SK-N-SH (cell line): ENCODE measurements at regions not wholly inside any gene's neighbourhood (a gene's known extent, or its start where the extent isn't known, plus 50 kb on each side); places are given as distances from the start of the nearest gene placed in this dataset.

Experiments
- CTCF ChIA-PET: fragments of 300-600, 350-600 bp; formaldehyde crosslinking; extraction: SDS; loops from one replicate; lab custom pipeline; 2021; lab: Yijun Ruan, JAX
- POLR2A ChIA-PET: fragments of 350-600 bp; sonication (Branson Sonifier 250); formaldehyde crosslinking; extraction: SDS; loops from one replicate; lab custom pipeline; 2020; ENCODE audit warnings: antibody characterized with exemption, inconsistent platforms; lab: Yijun Ruan, JAX
- DNase-seq: peaks from one replicate; pipeline ENCODE4 v3.0.0; 2012
- H2AFZ ChIP-seq: fragments of 200-600 bp; sonication (generic); 2 replicates; pipeline ENCODE4 v1.8.1; 2016; ENCODE audit warnings: antibody characterized with exemption, mild to moderate bottlenecking, low read depth
- H3F3A ChIP-seq: fragments of 200-600 bp; sonication (generic); replicated peaks from 2 replicates; pipeline ENCODE3; 2016; ENCODE audit warnings: antibody characterized with exemption, mild to moderate bottlenecking; ENCODE audit not compliant: insufficient read depth
- H3K27ac ChIP-seq, 2 experiments: fragments of 200-500 bp in 1 of 2; fragments of 200-600 bp in 1 of 2; sonication (Bioruptor generic) in 1 of 2; sonication (generic), shearing (Covaris generic) in 1 of 2; 2 replicates each; pipeline versions ENCODE4 v1.5.1 to v1.6.1; 2014 to 2016; ENCODE audit warnings: low read depth in 2 of 2, inconsistent platforms in 1 of 2, low read length in 1 of 2, mild to moderate bottlenecking in 1 of 2, mixed read lengths in 1 of 2
- H3K27me3 ChIP-seq: fragments of 200-600 bp; sonication (generic), shearing (Covaris generic); 2 replicates; pipeline ENCODE4 v1.6.1; 2016; ENCODE audit warnings: mixed run types; ENCODE audit not compliant: insufficient read depth
- H3K36me3 ChIP-seq, 2 experiments: fragments of 200-500 bp in 1 of 2; fragments of 200-600 bp in 1 of 2; sonication (Bioruptor generic) in 1 of 2; sonication (generic) in 1 of 2; replicated peaks in 1 of 2; 2 replicates each; pipeline versions ENCODE3 to v1.5.1; 2014 to 2016; ENCODE audit warnings: low read length in 1 of 2, mild to moderate bottlenecking in 1 of 2; ENCODE audit not compliant: insufficient read depth in 2 of 2, control insufficient read depth in 1 of 2
- H3K4me1 ChIP-seq, 2 experiments: fragments of 200-500 bp in 1 of 2; fragments of 200-600 bp in 1 of 2; sonication (Bioruptor generic) in 1 of 2; sonication (generic), shearing (Covaris generic) in 1 of 2; 2 replicates each; pipeline versions ENCODE4 v1.5.1 to v1.6.1; 2014 to 2016; ENCODE audit warnings: low read depth in 1 of 2, low read length in 1 of 2, mixed run types in 1 of 2; ENCODE audit not compliant: insufficient read depth in 2 of 2, control insufficient read depth in 1 of 2
- H3K4me2 ChIP-seq: fragments of 200-600 bp; sonication (generic), shearing (Covaris generic); 2 replicates; pipeline ENCODE4 v1.6.1; 2017; ENCODE audit warnings: mixed run types
- H3K4me3 ChIP-seq, 2 experiments: fragments of 200-500 bp in 1 of 2; fragments of 200-600 bp in 1 of 2; sonication (Bioruptor generic) in 1 of 2; sonication (generic), shearing (Covaris generic) in 1 of 2; 2 replicates each; pipeline versions ENCODE4 v1.5.1 to v1.8.1; 2014 to 2016; ENCODE audit warnings: low read depth in 2 of 2, inconsistent platforms in 1 of 2, low read length in 1 of 2, mild to moderate bottlenecking in 1 of 2, mixed read lengths in 1 of 2, moderate library complexity in 1 of 2
- H3K79me2 ChIP-seq: fragments of 200-600 bp; sonication (generic); 2 replicates; pipeline ENCODE4 v1.8.1; 2017; ENCODE audit warnings: mild to moderate bottlenecking; ENCODE audit not compliant: insufficient read depth
- H3K9ac ChIP-seq: fragments of 200-600 bp; sonication (generic); 2 replicates; pipeline ENCODE4 v1.6.1; 2017; ENCODE audit warnings: mixed run types
- H3K9me2 ChIP-seq: fragments of 200-600 bp; sonication (generic); 2 replicates; pipeline ENCODE4 v1.6.1; 2017; ENCODE audit warnings: mixed run types
- H3K9me3 ChIP-seq: fragments of 200-600 bp; sonication (generic); 2 replicates; pipeline ENCODE4 v1.6.1; 2017; ENCODE audit warnings: mixed run types, mild to moderate bottlenecking, moderate library complexity
- H4K20me1 ChIP-seq: fragments of 200-600 bp; sonication (generic); 2 replicates; pipeline ENCODE4 v1.6.1; 2017; ENCODE audit warnings: mild to moderate bottlenecking, mixed run types; ENCODE audit not compliant: insufficient read depth
- CTCF ChIP-seq: fragments of 200-600 bp; sonication (generic); IDR thresholded peaks from 2 replicates; pipeline ENCODE4 v1.6.1; 2017; ENCODE audit warnings: antibody characterized with exemption, mild to moderate bottlenecking, moderate library complexity
- EP300 ChIP-seq, 2 experiments: IDR thresholded peaks; 2 replicates each; pipeline versions ENCODE4 v1.4.0 to v1.6.1; 2012; ENCODE audit warnings: borderline replicate concordance in 1 of 2, low read depth in 1 of 2, low read length in 1 of 2
- EZH2phosphoT487 ChIP-seq: fragments of 200-600 bp; sonication (generic); IDR thresholded peaks from 2 replicates; pipeline ENCODE4 v1.6.1; 2017; ENCODE audit warnings: low read depth, mixed run types, mild to moderate bottlenecking, antibody characterized with exemption, moderate library complexity, borderline replicate concordance
- GABPA ChIP-seq: IDR thresholded peaks from 2 replicates; pipeline ENCODE4 v1.4.0; 2012; ENCODE audit warnings: low read depth, mild to moderate bottlenecking
- MEF2A ChIP-seq: IDR thresholded peaks from 2 replicates; pipeline ENCODE4 v1.4.0; 2012; ENCODE audit warnings: low read depth, borderline replicate concordance
- MXI1 ChIP-seq: IDR thresholded peaks from 2 replicates; pipeline ENCODE4 v1.6.1; 2012; ENCODE audit warnings: mild to moderate bottlenecking, low read depth, low read length, improper control_type of control experiment
- NFIC ChIP-seq: IDR thresholded peaks from 2 replicates; pipeline ENCODE4 v1.4.0; 2012; ENCODE audit warnings: borderline replicate concordance
- NRF1 ChIP-seq: IDR thresholded peaks from 2 replicates; pipeline ENCODE4 v1.6.1; 2012; ENCODE audit warnings: low read depth, mild to moderate bottlenecking, low read length
- POLR2AphosphoS5 ChIP-seq: IDR thresholded peaks from 2 replicates; pipeline ENCODE4 v1.6.1; 2012; ENCODE audit warnings: low read depth, low read length
- RAD21 ChIP-seq: IDR thresholded peaks from 2 replicates; pipeline ENCODE4 v1.6.1; 2012; ENCODE audit warnings: mild to moderate bottlenecking, low read length
- REST ChIP-seq: IDR thresholded peaks from 2 replicates; pipeline ENCODE4 v1.6.1; 2012; ENCODE audit warnings: mild to moderate bottlenecking, low read depth, low read length, moderate library complexity
- SMC3 ChIP-seq: IDR thresholded peaks from 2 replicates; pipeline ENCODE4 v1.6.1; 2012; ENCODE audit warnings: low read depth, low read length, improper control_type of control experiment
- TAF1 ChIP-seq: IDR thresholded peaks from 2 replicates; pipeline ENCODE4 v1.6.1; 2012; ENCODE audit warnings: low read depth, mild to moderate bottlenecking, low read length, moderate library complexity, borderline replicate concordance
- TEAD4 ChIP-seq: IDR thresholded peaks from 2 replicates; pipeline ENCODE4 v1.4.0; 2012; ENCODE audit warnings: mild to moderate bottlenecking, borderline replicate concordance; ENCODE audit not compliant: insufficient read depth
- USF1 ChIP-seq: IDR thresholded peaks from 2 replicates; pipeline ENCODE4 v1.4.0; 2012; ENCODE audit warnings: low read depth, borderline replicate concordance
- YY1 ChIP-seq: IDR thresholded peaks from 2 replicates; pipeline ENCODE4 v1.4.0; 2012; ENCODE audit warnings: low read depth, mild to moderate bottlenecking
- ZBTB33 ChIP-seq: IDR thresholded peaks from 2 replicates; pipeline ENCODE4 v1.4.0; 2012; ENCODE audit warnings: low read depth, borderline replicate concordance
- WGBS: methylation state at CpG from one replicate; pipeline ENCODE4 v1.1.6; 2017; ENCODE audit warnings: low lambda C conversion rate; 5-methylcytosine and 5-hydroxymethylcytosine counted together

- no peak overlapping the region for H3K4me2 ChIP-seq
- no peaks in the 10 kb centered on the region for H3K27me3 ChIP-seq
- H3F3A ChIP-seq, result no peaks in the 10 kb centered on the region
- TF ChIP-seq CTCF, result no peak
- no peaks in the 10 kb centered on the region for H3K79me2 ChIP-seq
- 68% methylated on average over 5 of the region's 5 CpGs for WGBS
- H3K9ac ChIP-seq, result no peak overlapping the region
- H3K9me3 ChIP-seq, result no peaks in the 10 kb centered on the region
- H3K4me3 ChIP-seq, result no peak overlapping the region
- H3K4me1 ChIP-seq, result no peaks in the 10 kb centered on the region
- H2AFZ ChIP-seq, result no peak overlapping the region
- H3K9me2 ChIP-seq, result no peaks in the 10 kb centered on the region
- ChIA-PET POLR2A (no interaction called here), CTCF (no interaction called here)
- H4K20me1 ChIP-seq, result no peaks in the 10 kb centered on the region
- no peak for DNase-seq
- H3K36me3 ChIP-seq, result no peaks in the 10 kb centered on the region
- no peak overlapping the region for H3K27ac ChIP-seq
Observed at GRCh38 chr6:146957181-146958093, 246.8 kb upstream of the STXBP5 start.

GRCh38 chr6:146961831-146962230, 242.4 kb upstream of the STXBP5 start:
- Histone ChIP-seq H3K36me3 (no peaks in the 10 kb centered on the region), H3K79me2 (no peaks in the 10 kb centered on the region), H3K9me2 (no peaks in the 10 kb centered on the region), H3K4me1 (no peaks in the 10 kb centered on the region), H3K4me2 (no peak overlapping the region), H3K9me3 (peaks cover 5% of the 10 kb centered on the region; the same call in 1 of the 2 replicates), H4K20me1 (no peaks in the 10 kb centered on the region), H3K9ac (no peak overlapping the region), H2AFZ (no peak overlapping the region), H3F3A (no peaks in the 10 kb centered on the region), H3K27ac (no peak overlapping the region), H3K27me3 (no peaks in the 10 kb centered on the region), H3K4me3 (no peak overlapping the region)
- ChIA-PET POLR2A (no interaction called here), CTCF (interaction anchor here (1.6 kb wide), 1 partner anchor 10 kb away, joined by 3 read pairs; no protein-coding TSS in a partner anchor)
- 79% methylated on average over 1 of the region's 1 CpG for WGBS
- no peak for DNase-seq
- no peak for TF ChIP-seq YY1
- no peak for TF ChIP-seq RAD21
- TF ChIP-seq MXI1, result no peak
- TF ChIP-seq TEAD4, result no peak
- TF ChIP-seq USF1, result no peak
- TF ChIP-seq EZH2phosphoT487, result no peak
- TF ChIP-seq REST, result no peak
- TF ChIP-seq GABPA, result no peak
- no peak for TF ChIP-seq POLR2AphosphoS5
- no peak for TF ChIP-seq NRF1
- TF ChIP-seq SMC3, result no peak
- TF ChIP-seq ZBTB33, result no peak
- TF ChIP-seq EP300 (IDR thresholded peaks at IDR 0.05; ENCODE audit: borderline replicate concordance in 1 of 2, low read depth in 1 of 2, low read length in 1 of 2), result no peak
- TF ChIP-seq TAF1, result no peak
- no peak for TF ChIP-seq NFIC
- TF ChIP-seq MEF2A, result no peak
